ENCODE measurements at regions not wholly inside any gene's neighbourhood (a gene's known extent, or its start where the extent isn't known, plus 50 kb on each side); places are given as distances from the start of the nearest gene placed in this dataset.
A peak's percentile ranks its signal among the peaks of the same experiment; 100 is the strongest.

- no peak for DNase-seq
Observed at GRCh38 chr11:106413222-106413621, 335.8 kb downstream of the AASDHPPT start.

- peak in 2 of 3 experiments; percentile 24 to 46 for DNase-seq
Observed at GRCh38 chr11:106415510-106415909, 338.0 kb downstream of the AASDHPPT start.

GRCh38 chr11:106418791-106419190, 341.3 kb downstream of the AASDHPPT start:
- DNase-seq: no peak

- DNase-seq: no peak
Observed at GRCh38 chr11:106420048-106420665, 342.7 kb downstream of the AASDHPPT start.

- DNase-seq: no peak
Observed at GRCh38 chr11:106420686-106421085, 343.2 kb downstream of the AASDHPPT start.

- DNase-seq: no peak
Observed at GRCh38 chr11:106421676-106422292, 344.3 kb downstream of the AASDHPPT start.

GRCh38 chr11:106422583-106422982, 345.1 kb downstream of the AASDHPPT start:
- no peak for DNase-seq

- DNase-seq: no peak
Observed at GRCh38 chr11:106424111-106424510, 346.6 kb downstream of the AASDHPPT start.

- DNase-seq: no peak
Observed at GRCh38 chr11:106425819-106426218, 348.4 kb downstream of the AASDHPPT start.

- no peak for DNase-seq
Observed at GRCh38 chr11:106426696-106427095, 349.2 kb downstream of the AASDHPPT start.

GRCh38 chr11:106427736-106428135, 350.3 kb downstream of the AASDHPPT start:
- no peak for DNase-seq

GRCh38 chr11:106442032-106442431, 364.6 kb downstream of the AASDHPPT start:
- no peak for DNase-seq

GRCh38 chr11:106446302-106446701, 368.8 kb downstream of the AASDHPPT start:
- DNase-seq: no peak

GRCh38 chr11:106446955-106447354, 369.5 kb downstream of the AASDHPPT start:
- DNase-seq: no peak

- DNase-seq: no peak
Observed at GRCh38 chr11:106447631-106448191, 370.2 kb downstream of the AASDHPPT start.

GRCh38 chr11:106449763-106450162, 372.3 kb downstream of the AASDHPPT start:
- no peak for DNase-seq

GRCh38 chr11:106451228-106451922, 373.9 kb downstream of the AASDHPPT start:
- no peak for DNase-seq

GRCh38 chr11:106456647-106457046, 379.2 kb downstream of the AASDHPPT start:
- peak in 2 of 3 experiments; percentile 12 to 72 for DNase-seq

- DNase-seq: no peak
Observed at GRCh38 chr11:106457727-106458126, 380.3 kb downstream of the AASDHPPT start.

- no peak for DNase-seq
Observed at GRCh38 chr11:106459135-106459534, 381.7 kb downstream of the AASDHPPT start.

- DNase-seq: no peak
Observed at GRCh38 chr11:106461148-106461691, 383.8 kb downstream of the AASDHPPT start.

- DNase-seq: no peak
Observed at GRCh38 chr11:106461839-106462545, 384.5 kb downstream of the AASDHPPT start.

- DNase-seq: peak in 1 of 3 experiments; percentile 46
Observed at GRCh38 chr11:106463154-106463553, 385.7 kb downstream of the AASDHPPT start.

All from NCI-H1417 (cell line).